Lower leg skin (tissue), 4 donors: ENCODE measurements at regions not wholly inside any gene's neighbourhood (a gene's known extent, or its start where the extent isn't known, plus 50 kb on each side); places are given as distances from the start of the nearest gene placed in this dataset.

Experiments used
- DNase-seq, 2 donors: peaks; one replicate each; pipeline ENCODE4 v3.0.0-alpha.2; 2019; ENCODE audit warnings: low spot score in 2 of 2
- H3K4me3 ChIP-seq: fragments of 200-600 bp; sonication (generic); 2 replicates; pipeline ENCODE4 v1.5.1; 2017; ENCODE audit warnings: mild to moderate bottlenecking, low read depth; ENCODE audit not compliant: poor library complexity, severe bottlenecking
- CTCF ChIP-seq, 3 donors: fragments of 450-650 bp; IDR thresholded peaks; one replicate each; pipeline ENCODE4 v1.5.1; 2016; ENCODE audit warnings: antibody characterized with exemption in 3 of 3, mild to moderate bottlenecking in 3 of 3, moderate library complexity in 2 of 3
- POLR2A ChIP-seq, 2 donors: fragments of 450-650 bp; IDR thresholded peaks; one replicate each; pipeline ENCODE4 v1.6.1; 2016 to 2017; ENCODE audit warnings: antibody characterized with exemption in 2 of 2, mild to moderate bottlenecking in 1 of 2, moderate library complexity in 1 of 2
- WGBS, 2 donors: methylation state at CpG; one replicate each; pipeline ENCODE4 v1.1.5; 2018; 5-methylcytosine and 5-hydroxymethylcytosine counted together
- intact Hi-C: fragments of 100-400 bp; cut with DNase I; formaldehyde crosslinking; loops from one replicate; pipeline ENCODE4 v1.15.0; 2023; ENCODE audit warnings: low total_unique reads

GRCh38 chr16:8229011-8229520 lies 361.2 kb downstream of the TMEM114 start:
- intact Hi-C loops, result no loop called here
- no peak for DNase-seq
- 86 to 89% methylated on average over 7 of the region's 7 CpGs for WGBS, 2 donors
- no peak for TF ChIP-seq POLR2A (IDR thresholded peaks at IDR 0.05)
- TF ChIP-seq CTCF (IDR thresholded peaks at IDR 0.05), result no peak
- H3K4me3 ChIP-seq, result no peak overlapping the region

- intact Hi-C loops, result no loop called here
- no peak overlapping the region for H3K4me3 ChIP-seq
- no peak for DNase-seq
- no peak for TF ChIP-seq CTCF (IDR thresholded peaks at IDR 0.05)
- TF ChIP-seq POLR2A (IDR thresholded peaks at IDR 0.05), result no peak
- 71 to 78% methylated on average over 2 of the region's 2 CpGs for WGBS, 2 donors
Measured at GRCh38 chr16:8217201-8217600, 373.1 kb downstream of the TMEM114 start.

GRCh38 chr16:8204769-8205168 lies 385.5 kb downstream of the TMEM114 start:
- 79 to 89% methylated on average over 1 of the region's 1 CpG for WGBS, 2 donors
- intact Hi-C loops, result no loop called here
- no peak for DNase-seq
- no peak overlapping the region for H3K4me3 ChIP-seq
- no peak for TF ChIP-seq CTCF (IDR thresholded peaks at IDR 0.05)
- no peak for TF ChIP-seq POLR2A (IDR thresholded peaks at IDR 0.05)

GRCh38 chr16:8204096-8204495 lies 386.2 kb downstream of the TMEM114 start:
- no peak for DNase-seq

GRCh38 chr16:8203101-8203500 lies 387.2 kb downstream of the TMEM114 start:
- no peak for DNase-seq
- H3K4me3 ChIP-seq, result no peak overlapping the region
- intact Hi-C loops, result no loop called here
- no peak for TF ChIP-seq CTCF (IDR thresholded peaks at IDR 0.05)
- WGBS, 2 donors, result 76 to 89% methylated on average over 2 of the region's 2 CpGs

More at GRCh38 chr16:8204096-8204495, 386.2 kb downstream of the TMEM114 start:
- no peak for TF ChIP-seq POLR2A (IDR thresholded peaks at IDR 0.05)
- TF ChIP-seq CTCF (IDR thresholded peaks at IDR 0.05), result no peak
- no peak overlapping the region for H3K4me3 ChIP-seq
- WGBS, 2 donors, result 61 to 69% methylated on average over 4 of the region's 4 CpGs
- intact Hi-C loops, result no loop called here

- H3K4me3 ChIP-seq, result no peak overlapping the region
- WGBS, 2 donors, result 76 to 93% methylated on average over 2 of the region's 2 CpGs
- DNase-seq, result no peak
- TF ChIP-seq POLR2A (IDR thresholded peaks at IDR 0.05) (no peak), CTCF (IDR thresholded peaks at IDR 0.05) (no peak)
- intact Hi-C loops, result no loop called here
Measured at GRCh38 chr16:8200839-8201238, 389.5 kb downstream of the TMEM114 start.
